SKM-1 (cell line): ENCODE measurements at regions not wholly inside any gene's neighbourhood (a gene's known extent, or its start where the extent isn't known, plus 50 kb on each side); places are given as distances from the start of the nearest gene placed in this dataset.

Experiments
- DNase-seq: peaks from one replicate; lab custom pipeline; 2025; ENCODE audit not compliant: unreplicated experiment; lab: John Stamatoyannopoulos, UW

DNA sequence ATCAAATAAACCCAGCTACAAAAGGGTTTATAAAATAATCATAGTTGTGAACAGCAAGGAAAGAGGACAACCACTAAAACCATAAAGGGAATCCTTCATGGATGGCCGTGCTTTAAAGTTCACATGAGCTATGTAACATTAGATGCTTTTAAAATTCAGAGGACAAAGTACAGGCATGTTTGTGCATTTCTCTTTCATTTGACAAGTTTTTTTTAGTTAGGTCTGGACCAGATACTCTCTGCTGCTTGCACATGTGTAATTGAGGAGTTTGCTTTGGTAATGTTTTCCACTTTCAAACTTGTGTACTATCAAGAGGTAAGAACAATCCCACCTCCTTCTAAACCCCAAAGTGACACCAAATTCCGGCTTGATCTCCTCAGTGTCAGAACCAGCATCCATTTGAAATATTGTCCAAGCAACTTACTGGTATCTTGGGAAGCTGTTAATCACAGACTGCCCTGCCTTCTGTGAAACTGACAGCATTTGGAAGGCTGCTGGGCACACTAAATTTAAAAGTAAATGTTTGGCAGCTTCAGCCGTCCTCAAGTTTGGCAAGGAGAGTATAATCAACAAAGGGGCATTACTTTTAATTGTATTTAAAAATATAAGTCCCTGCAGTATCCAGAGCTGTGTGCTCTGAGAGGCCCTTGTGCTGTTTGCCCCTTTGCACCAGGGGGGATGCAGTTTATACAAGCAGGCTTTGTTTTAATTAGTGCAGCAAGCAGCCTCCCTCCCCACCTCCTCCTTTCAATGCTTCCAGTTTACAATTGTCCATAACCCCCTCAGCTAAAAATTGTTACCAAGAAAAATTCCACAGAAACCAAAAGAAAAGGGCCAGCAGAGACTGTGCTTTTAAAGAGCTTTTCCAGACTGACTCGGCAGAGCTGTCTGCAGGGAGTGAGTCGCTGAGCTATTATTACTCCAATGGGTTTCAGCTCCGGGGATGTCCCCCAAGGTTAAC, 328.3 kb upstream of the MPDZ start:
- no peak for DNase-seq

DNA sequence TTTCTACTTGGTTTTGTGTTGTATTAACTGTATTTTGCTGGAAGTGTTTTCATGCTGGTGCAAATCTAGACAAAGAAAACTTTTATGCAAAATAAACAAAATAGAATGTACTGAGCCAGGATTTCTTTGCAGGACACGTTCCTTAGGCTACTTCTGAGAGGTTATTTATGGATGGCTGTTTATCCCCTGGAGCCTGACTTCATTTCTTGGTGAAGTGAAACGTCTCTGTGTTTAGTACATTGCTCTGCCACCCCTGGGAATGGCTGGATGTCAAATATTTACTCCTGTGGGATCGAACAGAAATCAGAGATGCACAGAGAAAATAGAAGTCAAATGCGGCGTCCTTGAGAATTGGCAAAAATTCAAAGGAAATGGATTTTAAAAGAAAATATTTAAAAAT, 327.1 kb upstream of the MPDZ start:
- DNase-seq, result no peak

DNA sequence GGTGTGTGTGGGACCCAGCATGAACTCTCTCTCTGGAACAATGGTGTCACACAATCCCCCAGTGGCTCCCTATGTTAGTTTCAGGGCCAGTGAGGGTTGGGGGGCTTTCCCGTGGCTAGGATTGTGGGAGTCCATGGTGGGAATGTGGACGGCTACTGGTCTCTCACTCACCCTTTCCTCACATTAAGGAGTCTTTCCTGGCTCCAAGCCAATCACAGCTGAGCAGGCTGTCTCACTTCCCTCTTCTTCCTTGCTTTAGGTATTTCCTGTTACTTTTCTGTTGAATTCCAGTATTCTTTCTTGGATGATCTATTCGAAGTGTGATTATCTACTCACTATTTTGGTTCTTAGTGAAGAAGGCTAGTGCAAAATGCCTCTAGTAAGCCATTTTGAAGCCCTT, 324.4 kb upstream of the MPDZ start:
- DNase-seq, result no peak

DNA sequence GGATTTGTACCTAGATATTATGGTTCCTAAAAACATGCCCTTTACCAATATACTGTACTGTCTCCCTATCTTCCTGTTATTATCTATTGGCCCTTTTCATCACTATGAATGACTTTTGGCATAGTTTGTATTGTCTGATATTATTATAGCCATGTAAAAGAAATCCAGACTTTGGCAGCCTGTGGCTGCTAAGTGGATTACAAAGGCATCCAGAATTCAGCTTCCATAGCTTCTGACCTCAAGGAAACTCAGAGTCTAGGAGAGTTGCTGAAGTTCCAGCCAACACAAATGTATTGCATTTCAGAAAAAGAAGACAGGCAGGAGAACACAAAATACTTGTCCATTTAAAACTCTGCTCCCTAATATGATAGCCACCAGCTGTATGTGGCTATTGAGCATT, 319.2 kb upstream of the MPDZ start:
- no peak for DNase-seq

DNA sequence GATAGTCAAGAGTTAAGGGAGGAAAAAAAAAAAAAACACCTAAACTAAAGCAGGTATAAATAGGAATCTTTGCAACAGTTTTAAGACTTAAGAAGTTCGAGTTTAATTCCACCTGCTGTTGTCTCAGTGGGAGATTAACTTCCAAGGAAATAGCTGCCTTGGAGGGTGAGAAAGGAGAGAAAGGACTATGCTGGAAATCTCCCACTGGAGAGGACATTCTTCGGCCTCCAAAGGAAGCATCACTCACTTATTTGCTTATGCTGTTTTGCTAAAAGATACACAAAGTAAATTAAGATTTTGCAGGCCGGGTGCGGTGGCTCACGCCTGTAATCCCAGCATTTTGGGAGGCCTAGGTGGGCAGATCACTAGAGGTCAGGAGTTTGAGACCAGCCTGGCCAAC, 317.9 kb upstream of the MPDZ start:
- DNase-seq, result no peak

DNA sequence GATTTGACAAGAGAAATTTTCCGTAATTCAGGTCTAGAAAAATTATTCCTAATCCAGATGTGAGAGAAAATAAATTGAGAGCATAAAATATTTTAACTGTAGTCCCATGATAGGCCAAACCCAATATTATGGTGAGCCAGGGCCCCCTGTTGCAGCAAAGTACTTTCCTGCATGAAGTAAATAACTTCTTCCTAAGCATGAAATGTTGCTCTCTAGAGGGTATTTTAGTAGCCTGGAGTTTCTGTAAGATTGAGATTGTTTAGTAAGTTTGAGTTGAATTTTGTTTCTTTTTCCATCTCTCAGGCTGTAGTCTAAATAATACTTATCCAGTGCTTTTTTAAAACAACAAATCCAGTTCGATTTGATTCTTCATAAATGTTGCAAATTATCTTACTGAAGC, 317.5 kb upstream of the MPDZ start:
- DNase-seq, result no peak

DNA sequence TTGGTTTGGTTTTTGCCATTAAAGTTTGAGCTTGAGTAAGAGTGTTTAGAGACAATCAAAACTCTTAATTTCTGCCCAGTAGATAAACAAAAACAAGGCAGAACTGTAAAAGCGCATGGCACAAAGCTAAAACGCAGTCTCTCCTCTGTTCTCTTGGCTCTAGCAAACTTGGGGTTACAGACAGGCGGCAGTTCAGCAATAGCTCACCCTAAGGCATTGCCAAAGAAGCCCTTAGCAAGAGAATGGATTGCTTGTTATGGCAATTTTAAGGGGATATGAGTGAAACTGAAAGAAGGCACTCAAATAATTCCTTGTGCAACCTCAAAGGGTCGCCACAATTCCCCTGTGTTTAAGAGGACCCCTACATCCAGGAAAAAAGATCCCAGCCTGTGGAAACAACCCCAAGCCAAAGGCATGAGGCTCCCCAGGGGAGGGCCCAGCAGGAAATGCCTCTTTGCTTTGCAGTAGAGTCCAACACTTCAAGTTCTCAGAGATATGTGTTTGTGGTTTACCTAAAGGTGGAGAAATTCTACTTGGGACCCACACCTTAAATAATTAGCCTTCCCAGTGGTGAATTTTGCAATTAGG, 317.0 kb upstream of the MPDZ start:
- no peak for DNase-seq

DNA sequence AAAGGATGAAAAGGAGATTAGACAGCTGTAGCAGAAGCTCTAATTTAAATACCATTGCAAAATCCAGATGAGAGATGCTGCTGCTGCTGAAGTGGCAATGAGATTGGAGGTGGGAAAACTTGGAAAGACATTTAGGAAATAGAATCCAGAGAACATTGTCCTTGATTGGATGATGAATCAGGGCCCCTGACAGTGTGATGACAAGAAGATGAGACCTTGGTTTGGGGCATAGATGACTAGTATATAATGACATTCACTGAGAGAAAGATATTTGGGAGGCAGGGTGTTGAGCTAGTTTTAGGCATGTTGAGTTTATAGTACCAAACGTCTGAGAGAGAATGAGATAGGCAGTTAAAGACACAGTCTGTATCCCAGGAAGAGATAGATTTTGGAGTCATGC, 311.5 kb upstream of the MPDZ start:
- no peak for DNase-seq

DNA sequence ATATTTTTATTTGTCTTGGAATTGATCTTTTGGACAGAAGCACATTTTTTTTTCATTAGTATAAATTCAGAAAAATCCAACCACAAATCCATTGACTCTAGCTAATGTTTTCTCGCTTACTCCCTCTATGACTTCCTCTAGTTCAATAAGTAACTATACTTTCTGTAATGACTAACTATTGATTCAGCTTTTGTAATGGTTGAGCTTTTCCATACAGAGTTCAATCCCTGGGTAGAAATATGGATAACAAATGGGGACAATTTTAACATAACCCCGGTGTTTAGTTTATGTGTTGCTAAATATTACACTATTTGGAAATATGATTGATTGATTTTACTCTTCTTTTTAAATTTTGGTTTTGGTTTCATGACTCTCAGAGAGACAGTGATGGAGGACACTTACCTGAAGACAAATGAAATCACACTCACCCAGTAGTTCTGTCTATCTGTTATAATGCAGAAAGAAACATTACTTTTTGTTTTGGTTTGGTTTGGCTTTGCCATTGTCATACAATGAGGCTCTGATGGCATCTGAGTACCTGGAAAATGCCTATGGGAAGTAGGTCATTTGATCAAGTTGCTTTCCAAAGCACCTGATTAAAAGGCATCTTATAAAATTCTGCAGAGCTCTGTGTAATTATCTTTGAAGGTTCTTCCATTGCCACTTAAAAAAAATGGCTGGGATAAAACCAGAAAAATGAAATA, 309.7 kb upstream of the MPDZ start:
- no peak for DNase-seq

DNA sequence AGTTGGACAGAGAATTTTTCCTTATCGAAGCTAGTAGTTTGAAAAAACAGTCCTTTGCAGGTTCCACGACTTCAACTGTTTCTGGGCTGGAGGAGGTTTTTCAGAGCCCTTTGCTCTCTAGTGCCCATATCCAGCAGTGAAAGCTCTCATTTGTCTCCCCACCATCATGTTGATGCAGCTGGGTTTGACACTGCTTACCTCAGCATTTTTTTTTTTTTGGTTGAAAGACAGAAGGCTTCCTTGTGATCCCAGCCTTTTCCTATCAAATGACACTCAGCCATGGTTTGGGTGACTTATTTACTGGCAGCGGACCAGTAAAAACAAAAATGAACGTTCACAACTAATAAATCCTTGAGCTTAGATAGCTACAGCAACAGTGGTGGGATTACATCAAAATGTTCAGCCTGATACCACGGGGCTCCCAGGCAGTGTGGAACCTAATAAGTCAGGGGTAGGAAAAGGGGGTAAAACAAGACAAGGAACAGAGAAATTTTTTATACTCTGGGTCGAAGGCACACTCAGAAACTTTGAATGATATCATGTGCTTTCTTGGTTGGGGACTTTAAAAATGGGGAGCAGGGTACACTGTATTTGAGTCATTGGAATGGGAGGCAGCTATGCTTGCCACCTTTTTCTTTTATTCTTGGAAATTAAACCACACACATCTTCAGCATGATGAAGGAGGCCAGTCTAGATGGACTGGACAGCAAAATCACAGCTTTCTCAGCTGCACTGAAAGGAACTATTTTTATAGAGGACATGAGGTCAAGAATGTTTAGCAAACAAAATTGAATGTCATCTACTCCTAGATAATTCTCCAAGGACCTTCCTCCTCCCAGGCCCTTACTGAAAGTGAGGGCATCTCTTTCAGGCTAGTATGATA, 308.9 kb upstream of the MPDZ start:
- DNase-seq, result no peak

DNA sequence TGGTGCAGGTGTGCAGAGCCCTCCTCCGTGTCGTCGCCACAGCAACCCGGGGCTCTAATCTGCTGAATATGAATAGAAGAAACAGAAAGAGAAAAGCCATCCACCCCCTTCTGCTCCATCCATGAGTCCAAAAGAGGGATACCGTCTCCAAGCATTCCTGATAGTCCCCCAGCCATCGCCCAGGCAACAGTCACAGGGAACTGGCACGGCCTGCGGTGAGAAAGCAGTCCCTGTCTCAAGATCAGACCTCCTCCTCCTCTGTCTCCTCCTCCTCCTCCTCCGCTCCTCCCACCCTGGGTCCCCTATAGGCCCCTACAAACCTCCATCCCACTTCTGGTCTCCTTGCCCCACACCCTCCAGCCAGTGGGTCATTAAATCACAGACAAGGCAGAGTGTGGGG, 308.1 kb upstream of the MPDZ start:
- no peak for DNase-seq

DNA sequence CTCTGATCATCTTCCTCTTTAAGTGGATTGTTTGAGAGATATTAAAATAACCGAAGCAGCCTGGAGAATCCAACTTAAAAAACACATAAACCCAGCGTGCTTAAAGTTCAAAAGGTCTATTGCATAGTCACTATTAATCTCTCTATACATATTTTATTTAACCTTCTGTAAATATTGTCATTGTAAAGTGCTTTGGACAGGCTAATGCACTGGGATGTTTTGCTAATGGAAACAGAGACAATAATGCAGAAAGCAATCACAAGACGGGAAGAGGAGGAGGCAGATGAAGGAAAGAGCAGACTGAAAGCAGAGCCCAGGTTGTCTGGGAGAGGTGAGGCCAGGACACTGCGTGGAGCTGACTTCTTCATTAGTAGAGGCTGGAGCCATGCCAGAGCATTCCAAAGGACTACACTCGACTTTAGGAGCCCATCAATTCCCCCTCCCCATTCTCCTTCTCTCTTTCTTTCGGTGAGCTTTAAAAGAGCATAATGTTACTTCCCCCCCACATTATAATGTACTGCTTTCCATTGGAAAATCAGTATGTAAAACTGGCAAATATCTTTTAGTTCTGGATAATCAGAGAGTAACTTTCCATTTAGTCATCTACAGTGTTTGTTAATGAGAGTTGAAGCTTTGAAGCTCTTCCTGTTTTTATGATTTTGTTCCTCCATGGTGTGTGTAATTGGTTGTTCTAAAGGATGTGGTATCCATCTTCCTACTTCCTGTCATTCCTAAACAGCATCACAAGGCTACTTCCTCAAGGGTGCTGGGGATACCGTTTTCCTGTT, 307.3 kb upstream of the MPDZ start:
- no peak for DNase-seq

DNA sequence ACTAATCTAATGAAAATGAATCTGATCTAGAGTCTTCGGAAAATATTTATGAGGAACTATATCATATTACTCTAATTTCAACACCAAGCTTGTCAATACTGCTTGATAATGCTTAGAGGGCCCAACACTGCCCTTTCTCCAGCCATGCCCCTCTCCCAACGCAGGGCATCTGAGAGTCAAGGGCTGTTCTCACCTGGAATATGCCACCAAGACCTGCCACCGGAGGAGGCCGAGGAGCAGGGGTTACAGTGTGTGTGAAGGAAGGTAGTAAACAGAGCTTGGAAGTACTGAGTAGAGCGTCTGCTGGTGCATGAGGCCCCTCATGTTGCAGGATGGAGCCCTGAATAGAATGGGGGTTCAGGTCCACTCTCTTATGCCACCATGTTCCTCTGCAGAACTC, 301.3 kb upstream of the MPDZ start:
- DNase-seq, result no peak

DNA sequence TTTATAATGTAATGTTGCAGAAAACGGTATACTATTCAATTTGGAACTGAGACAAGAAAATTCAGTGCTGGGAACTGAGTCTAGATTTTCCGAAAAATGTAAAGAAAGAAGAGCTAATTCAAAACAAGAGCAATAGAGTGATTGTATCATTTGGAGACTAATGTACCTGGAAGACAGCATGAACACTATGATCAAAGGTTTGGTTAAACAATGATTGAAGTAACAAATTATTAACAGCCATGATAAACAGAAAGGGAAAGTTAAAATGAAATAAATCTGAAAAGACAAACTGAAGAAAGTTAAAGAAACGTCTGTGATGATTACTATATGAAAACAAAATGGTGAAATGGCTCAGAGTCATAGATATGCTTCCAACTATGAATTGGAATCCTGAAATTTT, 300.6 kb upstream of the MPDZ start:
- DNase-seq, result no peak

DNA sequence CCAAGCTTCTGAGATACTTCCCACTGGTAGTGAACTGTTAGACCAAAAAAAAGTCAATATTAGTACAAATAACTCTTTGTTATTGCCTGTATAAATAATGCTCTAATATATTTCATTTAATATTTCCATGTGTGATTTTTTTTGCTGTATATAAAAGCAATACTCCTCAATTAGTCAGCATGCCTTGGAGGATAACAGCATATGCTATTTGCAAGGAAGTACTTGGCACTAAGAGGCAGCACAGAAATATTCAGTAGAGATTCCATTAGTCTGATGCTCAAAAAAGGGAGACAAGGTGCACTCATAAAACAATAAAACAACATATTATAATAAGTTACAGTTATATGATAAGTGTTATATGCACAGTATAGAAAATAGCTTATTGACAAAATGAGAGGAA, 296.6 kb upstream of the MPDZ start:
- DNase-seq, result no peak

DNA sequence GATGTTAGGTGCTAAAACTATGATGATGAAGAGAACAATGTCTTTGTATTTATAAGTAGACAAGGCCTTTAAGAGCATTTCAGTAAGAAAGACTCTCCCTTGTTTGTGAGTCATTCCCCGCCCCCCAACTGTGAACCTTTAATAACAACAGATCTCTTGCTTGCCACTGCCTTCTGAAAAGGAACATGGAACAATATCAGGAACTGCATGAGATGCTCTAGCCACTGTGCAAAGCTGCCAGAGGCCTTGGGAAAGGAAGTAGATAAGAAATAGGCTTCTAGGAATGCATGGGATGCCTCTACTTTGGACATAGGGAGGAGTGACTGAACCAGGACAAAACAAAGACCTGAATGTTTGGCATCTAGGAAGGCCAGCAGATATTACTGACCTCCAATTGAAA, 296.1 kb upstream of the MPDZ start:
- DNase-seq, result no peak

DNA sequence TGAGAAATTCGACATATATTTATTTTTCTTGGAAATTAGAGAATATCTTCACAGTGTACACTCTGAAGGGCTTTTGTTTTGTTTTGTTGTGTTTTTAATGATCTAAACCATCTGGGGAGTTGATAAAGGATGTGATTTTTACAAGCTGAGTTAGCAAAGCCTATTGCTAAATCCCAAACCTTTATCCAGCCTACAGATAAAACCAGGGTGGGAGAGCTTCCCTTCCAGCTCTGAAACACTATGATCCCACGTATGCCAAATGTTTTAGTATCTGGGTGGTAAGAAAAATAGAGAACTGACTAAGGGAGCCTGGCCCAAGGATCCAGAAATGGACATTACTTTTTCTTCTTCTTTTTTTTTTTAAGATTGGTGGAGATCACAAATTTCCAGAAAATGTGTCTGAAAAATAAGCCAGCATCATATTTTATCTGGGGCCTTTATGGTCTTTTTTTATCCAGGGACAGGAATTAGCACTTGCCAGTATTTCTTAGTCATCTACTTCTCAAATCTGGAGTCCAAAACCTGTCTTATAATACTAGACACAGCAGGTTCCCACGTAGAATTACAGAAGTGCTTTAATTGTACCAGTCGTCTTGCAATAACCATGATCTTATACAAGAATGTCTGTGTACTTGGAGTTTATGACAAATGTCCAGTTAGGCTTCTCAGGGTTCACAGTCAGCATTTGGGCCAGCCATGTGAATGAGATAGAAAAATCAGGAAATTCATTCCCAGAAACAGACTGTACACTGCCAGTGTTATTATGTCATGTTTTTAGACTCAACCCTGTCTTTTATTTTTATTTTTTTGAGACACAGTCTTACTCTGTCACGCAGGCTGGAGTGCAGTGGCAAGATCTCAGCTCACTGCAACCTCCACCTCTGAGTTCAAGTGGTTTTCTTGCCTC, 290.8 kb upstream of the MPDZ start:
- no peak for DNase-seq

DNA sequence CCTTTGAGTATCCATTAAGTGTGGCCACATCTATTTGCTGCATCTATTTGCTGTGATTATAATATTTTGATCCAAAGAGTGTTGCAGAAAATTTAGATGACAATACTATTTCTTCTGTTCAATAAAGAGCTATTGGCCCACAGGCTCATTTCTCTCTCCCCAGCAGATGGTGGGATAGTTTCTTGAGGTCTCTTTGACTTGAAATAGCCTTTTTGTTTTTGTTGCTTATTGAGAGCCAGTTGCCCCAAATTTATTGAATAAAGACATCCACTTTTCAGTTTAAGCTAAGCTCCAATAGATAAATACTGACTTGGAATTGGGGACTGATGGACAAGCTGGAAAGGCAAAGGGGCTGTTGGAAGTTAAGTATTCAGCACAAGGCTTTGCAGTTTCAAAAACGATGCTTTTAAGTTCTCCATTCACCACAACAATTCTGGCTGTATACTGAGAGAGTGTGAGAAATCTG, 290.1 kb upstream of the MPDZ start:
- DNase-seq, result no peak
